KMS-11 (cell line): ENCODE measurements at regions not wholly inside any gene's neighbourhood (a gene's known extent, or its start where the extent isn't known, plus 50 kb on each side); places are given as distances from the start of the nearest gene placed in this dataset.

Experiments used
- H2AFZ ChIP-seq: fragments of 200-600 bp; sonication (generic); 2 replicates; pipeline ENCODE4 v1.6.1; 2016; ENCODE audit warnings: antibody characterized with exemption, mixed run types, low read depth
- H3K27ac ChIP-seq: fragments of 200-600 bp; sonication (generic); 2 replicates; pipeline ENCODE4 v1.6.1; 2016; ENCODE audit warnings: mild to moderate bottlenecking, mixed run types
- H3K27me3 ChIP-seq: fragments of 200-600 bp; sonication (generic); 2 replicates; pipeline ENCODE4 v1.6.1; 2017; ENCODE audit warnings: mild to moderate bottlenecking, low read depth, mixed run types, moderate library complexity; ENCODE audit not compliant: insufficient read depth
- H3K36me3 ChIP-seq: fragments of 200-600 bp; sonication (generic); 2 replicates; pipeline ENCODE4 v1.6.1; 2017; ENCODE audit warnings: mild to moderate bottlenecking, mixed run types; ENCODE audit not compliant: insufficient read depth
- H3K4me1 ChIP-seq: fragments of 200-600 bp; sonication (generic); 2 replicates; pipeline ENCODE4 v1.6.1; 2016; ENCODE audit warnings: mild to moderate bottlenecking, low read depth, mixed run types; ENCODE audit not compliant: poor library complexity, severe bottlenecking
- H3K4me2 ChIP-seq: fragments of 200-600 bp; sonication (generic); 2 replicates; pipeline ENCODE4 v1.7.0; 2016; ENCODE audit warnings: mild to moderate bottlenecking, mixed run types
- H3K4me3 ChIP-seq: fragments of 200-600 bp; sonication (generic); IDR thresholded peaks from 2 replicates; pipeline ENCODE4 v1.6.1; 2017; ENCODE audit warnings: low read depth, low read length, mixed read lengths; ENCODE audit not compliant: insufficient read depth
- H3K79me2 ChIP-seq: fragments of 200-600 bp; sonication (generic); 2 replicates; pipeline ENCODE4 v1.6.1; 2016; ENCODE audit warnings: low read depth, mixed run types; ENCODE audit not compliant: insufficient read depth
- H3K9ac ChIP-seq: fragments of 200-600 bp; sonication (generic); 2 replicates; pipeline ENCODE4 v1.6.1; 2016; ENCODE audit warnings: mild to moderate bottlenecking, mixed run types
- H4K20me1 ChIP-seq: fragments of 200-600 bp; sonication (generic); 2 replicates; pipeline ENCODE4 v1.6.1; 2016; ENCODE audit warnings: mild to moderate bottlenecking, mixed run types; ENCODE audit not compliant: insufficient read depth
- CTCF ChIP-seq: fragments of 200-600 bp; sonication (generic); conservative IDR thresholded peaks from 2 replicates; pipeline ENCODE4 v1.6.1; 2017; ENCODE audit warnings: low read depth, mild to moderate bottlenecking, antibody characterized with exemption, low read length, moderate library complexity, mixed read lengths

GRCh38 chr15:70580958-70581357 is 182.4 kb downstream of the UACA start:
- no peaks in the 10 kb centered on the region for H3K4me1 ChIP-seq
- no peak overlapping the region for H3K4me3 ChIP-seq
- H3K27me3 ChIP-seq, result no peaks in the 10 kb centered on the region
- no peak overlapping the region for H2AFZ ChIP-seq
- no peaks in the 10 kb centered on the region for H3K36me3 ChIP-seq
- TF ChIP-seq CTCF, result no peak
- H3K4me2 ChIP-seq, result no peak overlapping the region
- H3K27ac ChIP-seq, result no peak overlapping the region
- H3K9ac ChIP-seq, result no peak overlapping the region
- H4K20me1 ChIP-seq, result no peaks in the 10 kb centered on the region
- H3K79me2 ChIP-seq, result no peaks in the 10 kb centered on the region

GRCh38 chr15:70580286-70580685 is 183.1 kb downstream of the UACA start:
- H3K4me1 ChIP-seq, result no peaks in the 10 kb centered on the region
- no peak overlapping the region for H3K9ac ChIP-seq
- H3K36me3 ChIP-seq, result no peaks in the 10 kb centered on the region
- no peaks in the 10 kb centered on the region for H4K20me1 ChIP-seq
- no peaks in the 10 kb centered on the region for H3K27me3 ChIP-seq
- TF ChIP-seq CTCF, result no peak
- H3K4me2 ChIP-seq, result no peak overlapping the region
- H2AFZ ChIP-seq, result no peak overlapping the region
- H3K27ac ChIP-seq, result no peak overlapping the region
- H3K79me2 ChIP-seq, result no peaks in the 10 kb centered on the region
- no peak overlapping the region for H3K4me3 ChIP-seq

DNA sequence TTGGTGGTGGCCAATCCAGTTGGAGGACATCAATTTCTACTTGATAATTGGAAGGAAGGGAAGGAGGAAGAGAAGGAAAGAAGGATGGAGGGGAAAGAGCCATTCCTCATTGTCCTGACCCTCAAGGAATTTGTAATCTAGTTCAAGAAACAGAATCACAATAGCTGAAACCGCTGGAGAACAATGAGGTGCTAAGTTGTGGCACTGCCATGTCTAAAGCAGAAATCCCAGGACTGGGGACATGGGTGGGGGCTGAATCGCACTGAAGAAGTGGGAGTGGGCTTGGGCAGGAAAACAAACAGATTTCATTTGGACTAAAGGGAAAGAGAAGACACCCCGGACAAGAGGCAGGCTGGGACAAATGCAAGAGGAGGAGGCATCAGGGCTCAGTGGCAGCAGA is 183.6 kb downstream of the UACA start:
- no peak for TF ChIP-seq CTCF
- Histone ChIP-seq H3K4me2 (no peak overlapping the region), H3K4me1 (no peaks in the 10 kb centered on the region), H2AFZ (no peak overlapping the region), H3K27me3 (no peaks in the 10 kb centered on the region), H4K20me1 (no peaks in the 10 kb centered on the region), H3K79me2 (no peaks in the 10 kb centered on the region), H3K36me3 (no peaks in the 10 kb centered on the region), H3K9ac (no peak overlapping the region), H3K4me3 (no peak overlapping the region), H3K27ac (no peak overlapping the region)

DNA sequence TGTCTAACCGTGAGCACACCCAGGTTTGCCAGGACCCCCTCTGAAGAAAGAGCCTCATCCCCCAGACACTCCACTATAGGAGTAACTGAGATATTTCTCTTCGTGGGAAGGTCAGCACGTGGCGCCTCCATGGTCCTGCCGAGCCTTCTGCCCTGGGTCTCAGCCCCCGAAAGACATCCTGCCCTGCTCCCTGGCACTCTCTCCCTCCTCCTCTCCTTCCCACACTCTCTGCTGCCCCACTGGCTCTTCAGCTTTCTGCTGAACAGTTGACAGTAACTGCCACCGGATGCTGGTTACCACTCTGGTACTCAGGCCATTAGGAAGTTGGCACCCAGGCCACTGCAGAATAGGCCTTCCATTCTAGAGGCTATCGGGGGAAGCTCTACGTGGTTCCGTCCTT is 185.2 kb downstream of the UACA start:
- H3K4me3 ChIP-seq, result no peak overlapping the region
- H3K4me1 ChIP-seq, result no peaks in the 10 kb centered on the region
- H3K9ac ChIP-seq, result no peak overlapping the region
- no peak overlapping the region for H3K4me2 ChIP-seq
- H2AFZ ChIP-seq, result no peak overlapping the region
- H3K27ac ChIP-seq, result no peak overlapping the region
- no peaks in the 10 kb centered on the region for H3K27me3 ChIP-seq
- no peaks in the 10 kb centered on the region for H3K79me2 ChIP-seq
- no peak for TF ChIP-seq CTCF
- H4K20me1 ChIP-seq, result no peaks in the 10 kb centered on the region
- H3K36me3 ChIP-seq, result no peaks in the 10 kb centered on the region

- Histone ChIP-seq H2AFZ (no peak overlapping the region), H3K36me3 (no peaks in the 10 kb centered on the region), H3K4me2 (no peak overlapping the region), H3K4me1 (no peaks in the 10 kb centered on the region), H3K4me3 (no peak overlapping the region), H4K20me1 (no peaks in the 10 kb centered on the region), H3K9ac (no peak overlapping the region), H3K79me2 (no peaks in the 10 kb centered on the region), H3K27ac (no peak overlapping the region), H3K27me3 (no peaks in the 10 kb centered on the region)
- no peak for TF ChIP-seq CTCF
Measured at GRCh38 chr15:70576696-70577095, 186.7 kb downstream of the UACA start.
